HEK293 (cell line): ENCODE measurements at regions not wholly inside any gene's neighbourhood (a gene's known extent, or its start where the extent isn't known, plus 50 kb on each side); places are given as distances from the start of the nearest gene placed in this dataset.

Source experiments
- EGR2 ChIP-seq: fragments of 450-650 bp; formaldehyde crosslinking; IDR thresholded peaks from 2 replicates; pipeline ENCODE4 v1.5.1; 2016; ENCODE audit warnings: low read depth, missing biosample characterization, missing genetic modification characterization
- MYNN ChIP-seq: fragments of 450-650 bp; formaldehyde crosslinking; IDR thresholded peaks from 2 replicates; pipeline ENCODE4 v1.5.1; 2016; ENCODE audit warnings: missing biosample characterization, missing genetic modification characterization, borderline replicate concordance
- REST ChIP-seq: fragments of 450-650 bp; formaldehyde crosslinking; IDR thresholded peaks from 2 replicates; pipeline ENCODE4 v1.5.1; 2016; ENCODE audit warnings: missing biosample characterization, missing genetic modification characterization
- ZNF221 ChIP-seq: fragments of 450-650 bp; formaldehyde crosslinking; IDR thresholded peaks from 2 replicates; pipeline ENCODE4 v1.5.1; 2017; ENCODE audit warnings: missing biosample characterization, missing genetic modification characterization, borderline replicate concordance
- ZNF23 ChIP-seq: fragments of 450-650 bp; formaldehyde crosslinking; IDR thresholded peaks from 2 replicates; pipeline ENCODE4 v1.5.1; 2016; ENCODE audit warnings: missing biosample characterization, missing genetic modification characterization, borderline replicate concordance
- ZNF677 ChIP-seq: fragments of 450-650 bp; IDR thresholded peaks from 2 replicates; pipeline ENCODE4 v1.5.0; 2018; ENCODE audit warnings: missing biosample characterization, mild to moderate bottlenecking, missing genetic modification characterization, moderate library complexity
- TF ChIP-seq, protein P1 (sequence below): fragments of 450-650 bp; formaldehyde crosslinking; IDR thresholded peaks from 2 replicates; pipeline ENCODE4 v1.5.1; 2016; ENCODE audit warnings: missing biosample characterization, missing genetic modification characterization
- TF ChIP-seq, protein P2 (sequence below): sonication (generic); formaldehyde crosslinking; IDR thresholded peaks from 2 replicates; pipeline ENCODE4 v1.8.1; 2022; ENCODE audit warnings: mild to moderate bottlenecking, moderate library complexity, missing genetic modification reagents

DNA sequence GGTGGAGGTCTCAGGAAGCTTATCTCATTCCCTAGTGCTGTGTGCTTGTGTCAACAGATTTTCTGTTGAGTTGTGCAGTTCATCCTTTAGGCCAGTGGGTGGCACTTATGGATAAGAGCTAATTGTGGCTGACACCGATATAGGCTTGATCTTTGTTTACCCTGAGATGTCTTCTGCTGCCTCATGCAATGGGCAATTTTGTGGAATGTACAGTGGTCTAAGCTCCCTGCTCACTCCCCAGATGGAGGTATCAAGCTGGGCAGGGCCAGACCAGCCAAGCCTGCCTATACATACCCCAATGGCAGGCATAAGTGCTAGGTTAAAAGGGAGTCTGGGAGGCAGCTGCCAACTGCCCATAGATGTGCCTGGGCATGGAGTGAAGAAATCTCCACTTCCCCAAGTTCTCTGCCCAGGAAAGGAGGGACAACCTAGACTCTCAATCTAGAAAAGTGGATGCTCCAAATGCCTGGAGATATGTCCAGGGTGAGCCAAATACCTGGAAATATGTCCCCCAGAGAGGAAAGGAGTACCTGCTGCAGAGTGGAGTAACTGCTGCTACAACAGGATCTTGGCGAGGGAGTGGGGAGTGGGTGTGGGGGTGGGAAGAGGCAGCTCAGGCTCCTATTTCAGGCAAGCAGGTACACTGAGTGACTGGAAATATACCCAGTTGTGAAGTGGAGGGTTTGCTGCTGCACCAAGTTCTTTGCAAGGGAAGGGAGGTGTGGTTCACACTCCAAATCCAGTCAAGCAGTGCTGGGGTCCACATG is 53.2 kb upstream of the ARG1 start (continued):
- TF ChIP-seq, protein P1, sequence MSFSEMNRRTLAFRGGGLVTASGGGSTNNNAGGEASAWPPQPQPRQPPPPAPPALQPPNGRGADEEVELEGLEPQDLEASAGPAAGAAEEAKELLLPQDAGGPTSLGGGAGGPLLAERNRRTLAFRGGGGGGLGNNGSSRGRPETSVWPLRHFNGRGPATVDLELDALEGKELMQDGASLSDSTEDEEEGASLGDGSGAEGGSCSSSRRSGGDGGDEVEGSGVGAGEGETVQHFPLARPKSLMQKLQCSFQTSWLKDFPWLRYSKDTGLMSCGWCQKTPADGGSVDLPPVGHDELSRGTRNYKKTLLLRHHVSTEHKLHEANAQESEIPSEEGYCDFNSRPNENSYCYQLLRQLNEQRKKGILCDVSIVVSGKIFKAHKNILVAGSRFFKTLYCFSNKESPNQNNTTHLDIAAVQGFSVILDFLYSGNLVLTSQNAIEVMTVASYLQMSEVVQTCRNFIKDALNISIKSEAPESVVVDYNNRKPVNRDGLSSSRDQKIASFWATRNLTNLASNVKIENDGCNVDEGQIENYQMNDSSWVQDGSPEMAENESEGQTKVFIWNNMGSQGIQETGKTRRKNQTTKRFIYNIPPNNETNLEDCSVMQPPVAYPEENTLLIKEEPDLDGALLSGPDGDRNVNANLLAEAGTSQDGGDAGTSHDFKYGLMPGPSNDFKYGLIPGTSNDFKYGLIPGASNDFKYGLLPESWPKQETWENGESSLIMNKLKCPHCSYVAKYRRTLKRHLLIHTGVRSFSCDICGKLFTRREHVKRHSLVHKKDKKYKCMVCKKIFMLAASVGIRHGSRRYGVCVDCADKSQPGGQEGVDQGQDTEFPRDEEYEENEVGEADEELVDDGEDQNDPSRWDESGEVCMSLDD (tag by site-specific recombination) = no peak
- TF ChIP-seq ZNF677 (tag by site-specific recombination) = no peak
- TF ChIP-seq REST (tag by site-specific recombination) = no peak
- no peak for TF ChIP-seq MYNN (tag by site-specific recombination)
- TF ChIP-seq EGR2 (tag by site-specific recombination) = 0 out of 2 replicates have a peak, but pooled peaks have one; percentile 21
- TF ChIP-seq, protein P2, sequence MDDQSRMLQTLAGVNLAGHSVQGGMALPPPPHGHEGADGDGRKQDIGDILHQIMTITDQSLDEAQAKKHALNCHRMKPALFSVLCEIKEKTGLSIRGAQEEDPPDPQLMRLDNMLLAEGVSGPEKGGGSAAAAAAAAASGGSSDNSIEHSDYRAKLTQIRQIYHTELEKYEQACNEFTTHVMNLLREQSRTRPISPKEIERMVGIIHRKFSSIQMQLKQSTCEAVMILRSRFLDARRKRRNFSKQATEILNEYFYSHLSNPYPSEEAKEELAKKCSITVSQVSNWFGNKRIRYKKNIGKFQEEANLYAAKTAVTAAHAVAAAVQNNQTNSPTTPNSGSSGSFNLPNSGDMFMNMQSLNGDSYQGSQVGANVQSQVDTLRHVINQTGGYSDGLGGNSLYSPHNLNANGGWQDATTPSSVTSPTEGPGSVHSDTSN (CRISPR knock-in tag) = no peak
- no peak for TF ChIP-seq ZNF23 (tag by site-specific recombination)
- no peak for TF ChIP-seq ZNF221 (tag by site-specific recombination)
